Activated CD4-positive, alpha-beta T cell treated with anti-CD3 and anti-CD28 coated beads, Interleukin-2, amount 50 U/mL, for 1 hour (primary cell): ENCODE measurements at regions not wholly inside any gene's neighbourhood (a gene's known extent, or its start where the extent isn't known, plus 50 kb on each side); places are given as distances from the start of the nearest gene placed in this dataset.
"Not testable (repeated sequence)": the region's sequence is repeated elsewhere in the genome, so short reads cannot be mapped to it uniquely, and the experiment has no call there.

ENCODE experiments used
- DNase-seq: peaks from one replicate; pipeline ENCODE4 v3.0.0-alpha.2; 2020

DNA sequence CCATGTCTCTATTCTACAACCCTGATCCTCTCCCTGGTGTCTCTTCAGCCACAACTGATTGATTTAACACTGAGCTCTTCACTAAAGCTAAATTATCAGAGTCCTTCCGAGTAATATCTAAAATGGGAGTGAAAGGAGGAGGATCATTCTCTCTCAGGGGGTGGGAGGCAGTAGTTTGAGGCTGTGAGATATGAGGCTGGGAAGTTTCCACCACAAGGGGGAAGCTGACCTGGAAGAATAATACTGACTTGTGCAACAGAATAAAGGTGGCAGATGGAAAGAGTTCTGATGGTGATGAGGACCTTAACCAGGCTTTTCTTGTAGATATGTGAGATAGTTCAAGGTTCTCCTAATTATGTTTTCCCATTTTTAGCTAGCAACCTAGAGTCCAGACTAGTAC lies 241.6 kb upstream of the VKORC1L1 start:
- DNase-seq: not testable (repeated sequence)

GRCh38 chr7:65633587-65634404 lies 239.1 kb upstream of the VKORC1L1 start:
- not testable (repeated sequence) for DNase-seq

DNA sequence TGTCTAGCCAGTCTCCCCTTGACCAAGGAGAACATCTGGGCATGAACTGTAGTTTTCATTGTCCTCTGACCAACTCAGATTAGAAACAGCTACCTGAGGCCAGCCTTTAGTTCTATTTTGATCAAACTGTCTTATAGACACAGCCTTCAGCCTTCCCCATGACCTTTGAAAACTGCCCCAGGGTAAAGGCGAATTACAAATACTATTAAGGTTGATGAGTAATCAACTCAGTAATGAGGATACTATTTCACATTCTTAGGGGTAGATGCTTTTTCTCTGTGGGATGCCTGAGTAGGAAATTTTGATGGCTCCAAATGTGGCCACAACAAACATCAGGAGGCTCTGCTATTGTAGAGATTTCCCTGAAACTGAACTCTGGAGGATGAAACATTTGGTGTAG lies 234.0 kb upstream of the VKORC1L1 start:
- DNase-seq: not testable (repeated sequence)

DNA sequence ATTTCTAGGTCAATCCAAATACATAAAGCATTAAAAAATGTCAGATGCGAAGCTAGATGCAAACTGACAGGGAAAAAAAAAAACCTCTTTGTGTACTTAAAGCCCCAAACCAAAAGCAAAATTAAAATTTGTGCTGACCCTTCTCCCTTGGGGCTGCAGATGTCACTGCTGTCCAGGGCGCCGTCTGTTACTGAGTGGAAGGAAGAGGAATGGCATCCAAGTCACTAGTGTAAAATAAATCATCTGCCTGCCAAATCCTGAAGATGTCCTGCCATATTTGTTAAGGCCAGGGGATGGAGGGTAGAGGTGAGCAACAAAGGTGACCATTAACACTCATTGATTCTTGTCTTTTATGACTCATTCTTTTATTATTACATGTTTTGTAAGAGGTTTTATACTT lies 233.2 kb upstream of the VKORC1L1 start:
- DNase-seq: not testable (repeated sequence)

DNA sequence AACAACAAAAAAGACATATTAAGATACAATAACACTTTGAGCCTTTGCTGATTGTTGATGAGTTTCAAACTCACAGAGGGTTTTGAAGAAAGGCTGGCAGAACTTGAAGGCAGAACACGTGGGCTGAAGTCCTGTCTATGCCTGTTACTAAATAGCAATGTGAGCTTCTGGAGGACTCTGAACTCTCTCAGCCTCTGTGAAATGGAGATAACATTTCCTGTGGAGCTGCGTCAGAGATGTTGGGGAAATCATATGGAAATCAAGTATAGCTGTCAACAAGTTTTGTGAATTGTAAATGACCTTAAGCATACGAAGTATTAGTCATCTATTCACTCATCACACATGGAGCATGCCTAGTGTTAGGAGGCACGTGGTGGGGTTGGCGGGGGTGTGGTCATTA lies 229.4 kb upstream of the VKORC1L1 start:
- DNase-seq: not testable (repeated sequence)

GRCh38 chr7:65647153-65647964 lies 225.5 kb upstream of the VKORC1L1 start:
- not testable (repeated sequence) for DNase-seq

DNA sequence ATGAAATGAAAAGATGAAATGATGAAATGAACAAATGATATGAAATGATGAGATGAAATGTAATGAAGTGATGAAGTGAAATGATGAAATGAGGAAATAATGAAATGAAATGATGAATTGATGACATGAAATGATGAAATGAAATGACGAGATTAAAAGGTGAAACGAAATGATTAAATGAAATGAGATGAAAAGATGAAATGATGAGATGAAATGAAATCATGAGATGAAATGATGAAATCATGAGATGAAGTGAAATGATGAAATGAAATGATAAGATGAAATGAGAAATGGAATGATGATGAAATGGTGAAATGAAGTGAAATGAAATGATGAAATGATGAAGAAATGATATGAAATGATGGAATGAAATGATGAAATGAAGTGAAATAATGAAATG lies 221.7 kb upstream of the VKORC1L1 start:
- not testable (repeated sequence) for DNase-seq

DNA sequence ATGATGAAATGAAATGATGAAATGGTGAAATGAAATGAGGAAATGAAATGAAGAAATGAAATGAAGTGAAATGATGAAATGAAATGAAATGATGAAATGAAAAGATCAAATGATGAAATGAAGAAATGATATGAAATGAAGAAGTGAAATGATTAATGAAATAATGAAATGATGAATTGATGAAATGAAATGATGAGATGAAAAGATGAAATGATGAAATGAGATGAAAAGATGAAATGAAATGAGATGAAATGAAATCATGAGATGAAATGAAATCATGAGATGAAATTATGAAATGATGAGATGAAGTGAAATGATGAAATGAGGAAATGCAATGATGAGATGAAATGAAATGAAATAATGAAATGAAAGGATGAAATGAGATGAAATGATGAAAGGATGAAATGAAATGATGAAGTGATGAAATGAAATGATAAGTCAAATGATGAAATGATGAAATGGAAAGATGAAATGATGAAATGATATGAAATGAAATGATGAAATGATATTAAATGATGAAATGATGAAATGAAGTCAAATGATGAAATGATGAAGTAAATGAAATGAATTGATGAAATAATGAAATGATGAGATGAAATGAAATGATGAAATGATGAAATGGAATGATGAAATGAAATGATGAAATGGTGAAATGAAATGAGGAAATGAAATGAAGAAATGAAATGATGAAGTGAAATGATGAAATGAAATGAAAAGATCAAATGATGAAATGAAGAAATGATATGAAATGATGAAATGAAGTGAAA lies 220.9 kb upstream of the VKORC1L1 start:
- DNase-seq: not testable (repeated sequence)

- not testable (repeated sequence) for DNase-seq
These were observed 220.2 kb upstream of the VKORC1L1 start for GRCh38 chr7:65652669-65653068.

DNA sequence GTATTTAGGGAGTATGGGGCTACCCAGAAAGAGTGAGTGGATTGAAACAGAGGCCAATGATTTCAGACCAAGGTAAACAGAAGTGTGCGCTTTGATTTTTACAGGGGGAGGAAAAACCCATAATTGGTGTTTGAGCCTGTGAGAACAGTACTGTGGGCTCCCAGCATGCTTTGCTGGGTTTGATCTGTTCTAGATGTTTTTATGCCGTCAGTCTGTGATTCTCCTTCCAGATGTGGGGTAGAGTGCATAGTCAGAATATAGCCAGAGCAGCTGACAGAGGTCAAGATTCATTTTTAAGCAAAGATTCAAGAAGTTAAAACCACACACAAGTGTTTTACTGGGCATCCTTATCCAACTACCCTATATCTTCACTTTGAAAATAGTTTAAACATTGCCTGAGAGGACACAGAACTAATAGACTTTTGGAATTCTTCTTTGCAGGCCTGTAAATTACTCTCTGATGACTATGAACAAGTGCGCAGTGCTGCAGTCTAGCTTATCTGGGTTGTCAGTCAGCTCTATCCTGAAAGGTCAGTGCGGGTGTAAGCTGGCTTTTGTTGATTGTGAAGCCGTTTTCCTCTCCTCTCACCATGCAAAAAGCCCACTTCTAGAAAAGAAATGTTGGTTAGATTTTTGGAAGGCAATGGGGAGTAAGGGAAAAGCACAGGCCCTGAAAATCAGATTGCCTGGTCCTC lies 216.2 kb upstream of the VKORC1L1 start:
- not testable (repeated sequence) for DNase-seq

GRCh38 chr7:65683362-65683761 lies 189.5 kb upstream of the VKORC1L1 start:
- not testable (repeated sequence) for DNase-seq

DNA sequence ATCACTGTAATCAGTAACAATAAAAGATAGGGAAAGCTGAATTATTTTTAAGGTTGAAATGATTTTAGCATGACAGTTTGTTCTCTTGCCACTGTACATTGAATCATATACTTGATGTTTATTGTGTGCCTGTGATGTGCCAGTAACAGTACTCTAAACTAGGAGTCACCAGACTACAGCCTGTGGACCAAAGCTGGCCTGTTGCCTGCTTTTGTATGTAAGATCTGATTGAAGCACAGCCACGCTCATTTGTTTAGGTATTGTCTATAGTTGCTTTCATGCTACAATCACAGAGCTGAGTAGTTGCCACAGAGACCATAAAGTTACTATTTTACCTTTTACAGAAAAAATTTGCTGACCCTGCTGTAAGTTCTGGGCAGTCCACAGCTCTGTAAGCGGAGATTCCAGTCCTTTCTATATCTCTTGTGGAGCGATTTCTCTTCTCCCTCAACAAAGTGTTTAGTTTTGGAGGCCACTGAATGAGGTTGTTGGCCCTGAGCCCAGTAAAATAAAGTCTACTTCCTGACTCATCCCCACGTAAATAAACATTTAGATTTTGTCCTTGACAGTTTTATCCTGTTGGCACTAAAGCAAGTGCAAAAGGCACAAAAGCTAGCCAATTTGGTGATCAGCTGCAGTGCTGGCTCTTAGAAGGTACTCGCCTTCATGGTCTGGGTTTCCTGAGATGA lies 173.7 kb upstream of the VKORC1L1 start:
- DNase-seq: not testable (repeated sequence)

DNA sequence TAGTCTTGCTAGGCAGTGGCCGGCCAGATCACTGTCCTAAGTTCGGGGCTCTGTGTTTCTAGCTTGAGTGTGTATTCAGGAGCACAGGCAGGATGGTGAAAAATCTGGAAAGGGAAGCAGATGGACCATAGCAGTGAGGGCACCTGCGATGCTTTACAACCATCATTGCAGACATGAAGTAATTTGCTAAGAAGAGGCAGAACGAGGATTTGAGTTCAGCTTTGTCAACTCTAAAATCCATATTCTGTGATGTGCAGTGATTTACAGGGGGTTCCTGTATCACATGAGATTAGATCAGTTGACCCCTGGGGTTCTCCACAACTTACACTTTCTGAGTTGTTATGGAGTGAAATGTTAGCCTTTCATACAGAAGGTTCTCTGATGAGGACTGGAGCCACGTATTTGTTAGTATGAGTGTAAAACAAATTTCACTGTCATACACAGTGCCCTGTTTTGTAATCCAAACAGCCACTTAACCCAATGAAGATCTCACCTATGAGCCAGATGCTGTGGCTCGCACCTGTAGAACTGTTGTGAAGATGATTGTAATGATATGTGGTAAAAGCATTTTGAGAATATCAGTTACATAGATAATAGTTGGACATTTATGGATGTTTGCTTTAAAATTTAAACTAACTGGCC lies 173.0 kb upstream of the VKORC1L1 start:
- DNase-seq: not testable (repeated sequence)

- DNase-seq: not testable (repeated sequence)
These were observed 153.6 kb upstream of the VKORC1L1 start for GRCh38 chr7:65719123-65719798.

DNA sequence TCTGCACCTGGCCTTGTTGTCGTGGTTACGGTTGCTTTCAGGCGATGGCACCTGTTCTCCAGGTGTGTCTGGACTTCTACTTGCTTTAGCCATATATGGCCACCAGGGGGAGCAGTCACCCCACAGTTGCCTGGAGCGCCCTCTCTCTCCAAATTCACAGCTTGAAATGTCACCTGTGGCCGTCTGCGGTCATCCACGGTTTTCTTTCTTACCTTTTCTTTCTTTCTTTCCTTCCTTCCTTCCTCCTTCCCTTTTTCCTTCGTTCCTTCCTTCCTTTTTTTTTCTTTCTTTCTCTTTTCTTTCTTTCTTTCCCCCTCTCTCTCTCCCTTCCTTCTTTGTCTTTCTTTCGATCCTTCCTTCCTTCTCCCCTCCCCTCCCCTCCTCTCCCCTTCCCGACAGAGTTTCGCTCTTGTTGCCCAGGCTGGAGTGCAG lies 150.5 kb upstream of the VKORC1L1 start:
- DNase-seq: peak; percentile 72

DNA sequence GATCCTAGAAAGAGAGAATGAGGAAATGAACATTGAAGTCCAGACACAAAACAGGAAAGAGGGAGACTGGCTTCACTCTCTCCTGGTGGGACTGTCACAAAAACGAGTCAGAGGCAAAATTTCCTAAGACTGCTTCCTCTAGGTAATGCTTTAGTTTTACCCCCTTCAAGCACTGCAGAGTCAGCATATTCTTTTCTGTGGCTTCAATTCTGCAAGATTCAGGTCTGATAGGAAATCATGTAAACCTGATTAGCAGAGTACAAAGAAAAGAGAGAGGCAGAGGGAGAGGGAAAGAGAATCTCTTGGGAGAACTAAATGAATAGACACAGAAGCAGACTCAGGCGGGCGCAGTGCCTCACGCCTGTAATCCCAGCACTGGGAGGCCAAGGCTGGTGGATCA lies 145.7 kb upstream of the VKORC1L1 start:
- DNase-seq: not testable (repeated sequence)

GRCh38 chr7:65731129-65731528 lies 141.7 kb upstream of the VKORC1L1 start:
- DNase-seq: no peak

DNA sequence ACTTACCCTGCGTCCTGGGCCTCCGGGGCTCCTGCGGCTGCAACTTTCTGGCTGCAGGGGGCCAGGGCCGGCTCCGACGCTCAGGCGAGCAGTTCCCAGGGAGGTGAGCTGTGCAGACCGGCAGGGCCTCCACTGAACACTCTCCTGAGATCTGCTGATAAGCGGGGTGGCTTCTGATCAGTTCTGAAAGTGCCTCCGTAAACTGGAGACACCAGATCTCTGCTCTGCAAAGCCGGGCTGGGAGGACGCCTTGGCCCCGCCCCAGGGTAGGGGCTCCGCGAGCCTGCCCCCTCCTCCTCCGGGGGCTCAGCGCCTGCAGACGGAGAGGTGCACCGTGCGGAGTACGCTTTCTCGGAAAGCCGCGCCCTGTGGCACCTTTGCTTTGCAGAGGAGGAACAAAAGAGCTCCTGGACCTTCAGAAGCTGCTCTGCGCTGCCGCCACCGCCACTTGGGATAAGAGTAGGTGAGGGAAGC lies 141.3 kb upstream of the VKORC1L1 start:
- DNase-seq: peak; percentile 13

DNA sequence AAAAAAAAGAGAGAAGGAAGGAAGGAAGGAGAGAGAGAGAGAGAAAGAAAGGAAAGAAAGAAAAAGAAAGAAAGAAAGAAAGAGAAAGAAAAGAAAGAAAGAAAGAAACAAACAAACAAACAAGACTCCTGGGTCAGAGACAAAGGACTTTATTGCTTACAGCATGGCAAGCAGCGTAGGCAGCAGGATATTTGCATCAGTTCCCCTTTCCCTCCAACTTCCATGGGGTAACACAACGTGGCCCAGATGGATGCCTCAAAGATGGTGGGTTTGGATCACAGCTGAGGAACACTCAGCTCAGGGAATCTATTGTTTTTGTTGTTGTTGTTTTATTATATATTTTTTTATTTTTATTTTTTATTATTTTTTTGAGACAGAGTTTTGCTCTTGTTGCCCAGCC lies 128.5 kb upstream of the VKORC1L1 start:
- DNase-seq: no peak

GRCh38 chr7:65746398-65746669 lies 126.5 kb upstream of the VKORC1L1 start:
- DNase-seq: no peak

DNA sequence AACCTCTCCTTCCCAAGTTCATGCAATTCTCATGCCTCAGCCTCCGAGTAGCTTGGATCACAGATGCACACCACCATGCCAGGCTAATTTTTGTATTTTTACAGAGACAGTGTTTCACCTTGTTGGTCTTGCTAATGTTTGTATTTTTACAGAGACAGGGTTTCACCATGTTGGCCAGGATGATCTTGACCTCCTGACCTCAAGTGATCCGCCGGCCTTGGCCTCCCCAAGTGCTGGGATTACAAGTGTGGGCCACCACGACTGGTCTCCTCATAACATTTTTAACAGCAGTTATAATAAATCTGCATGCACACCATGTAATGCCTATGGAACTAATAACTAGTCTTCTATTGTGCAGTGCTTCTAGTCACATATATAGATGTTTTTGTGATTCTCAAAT lies 123.8 kb upstream of the VKORC1L1 start:
- DNase-seq: no peak
